ENCODE measurements at regions not wholly inside any gene's neighbourhood (a gene's known extent, or its start where the extent isn't known, plus 50 kb on each side); places are given as distances from the start of the nearest gene placed in this dataset.
"Not testable (repeated sequence)": the region's sequence is repeated elsewhere in the genome, so short reads cannot be mapped to it uniquely, and the experiment has no call there.

- H3K27ac ChIP-seq: no peak overlapping the region
- TF ChIP-seq ZFX (IDR thresholded peaks at IDR 0.05) (no peak), CTCF (conservative IDR thresholded peaks at IDR 0.05) (no peak)
These were observed 105.9 kb downstream of the CDC14C start for GRCh38 chr7:49030221-49030620.

- not testable (repeated sequence) for H3K27ac ChIP-seq
These were observed 108.8 kb downstream of the CDC14C start for GRCh38 chr7:49033140-49033539.

- H3K27ac ChIP-seq: no peak overlapping the region
- TF ChIP-seq CTCF (conservative IDR thresholded peaks at IDR 0.05): no peak
- no peak for TF ChIP-seq ZFX (IDR thresholded peaks at IDR 0.05)
These were observed 113.2 kb downstream of the CDC14C start for GRCh38 chr7:49037346-49038210.

- TF ChIP-seq CTCF (conservative IDR thresholded peaks at IDR 0.05) (no peak), ZFX (IDR thresholded peaks at IDR 0.05) (no peak)
These were observed 114.5 kb downstream of the CDC14C start for GRCh38 chr7:49038821-49039358.

GRCh38 chr7:49060743-49061142 lies 136.4 kb downstream of the CDC14C start:
- TF ChIP-seq ZFX (IDR thresholded peaks at IDR 0.05) (no peak), CTCF (conservative IDR thresholded peaks at IDR 0.05) (no peak)
- H3K27ac ChIP-seq: no peak overlapping the region

More at GRCh38 chr7:49038821-49039358, 114.5 kb downstream of the CDC14C start:
- no peak overlapping the region for H3K27ac ChIP-seq

GRCh38 chr7:49074538-49074937 lies 150.2 kb downstream of the CDC14C start:
- TF ChIP-seq CTCF (conservative IDR thresholded peaks at IDR 0.05): no peak
- no peak for TF ChIP-seq ZFX (IDR thresholded peaks at IDR 0.05)
- no peak overlapping the region for H3K27ac ChIP-seq

- TF ChIP-seq CTCF (conservative IDR thresholded peaks at IDR 0.05) (no peak), ZFX (IDR thresholded peaks at IDR 0.05) (no peak)
- no peak overlapping the region for H3K27ac ChIP-seq
These were observed 156.6 kb downstream of the CDC14C start for GRCh38 chr7:49080896-49081475.

Data from C4-2B (cell line).